NCI-H526 (cell line): ENCODE measurements at regions not wholly inside any gene's neighbourhood (a gene's known extent, or its start where the extent isn't known, plus 50 kb on each side); places are given as distances from the start of the nearest gene placed in this dataset.
A peak's percentile ranks its signal among the peaks of the same experiment; 100 is the strongest.

ENCODE experiments used
- DNase-seq, 2 experiments: peaks; one replicate each; lab custom pipeline; 2025; lab: John Stamatoyannopoulos, UW

DNA sequence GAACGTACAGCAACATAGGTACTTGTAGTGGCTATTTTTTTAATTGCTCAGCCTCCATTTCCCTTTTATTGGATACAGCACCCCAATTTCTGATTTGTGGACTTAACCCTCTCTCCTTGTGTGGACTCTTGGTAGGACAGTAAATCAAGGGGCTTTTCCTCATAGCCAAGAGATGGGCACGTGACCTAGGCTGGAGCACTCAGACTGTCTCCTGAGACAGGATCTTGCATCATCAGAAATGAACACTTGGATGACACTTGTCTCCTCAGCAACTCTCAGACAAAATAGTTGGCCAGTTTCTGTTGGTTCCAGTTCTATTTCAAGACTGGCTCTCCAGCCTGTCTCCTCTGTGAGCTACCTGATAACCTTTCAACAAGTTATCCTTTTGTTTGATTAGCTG lies 112.9 kb upstream of the ZNF678 start:
- DNase-seq = no peak

GRCh38 chr1:227449741-227450441 lies 113.5 kb upstream of the ZNF678 start:
- no peak for DNase-seq

GRCh38 chr1:227449051-227449450 lies 114.3 kb upstream of the ZNF678 start:
- DNase-seq = peak in 1 of 2 experiments; percentile 30

DNA sequence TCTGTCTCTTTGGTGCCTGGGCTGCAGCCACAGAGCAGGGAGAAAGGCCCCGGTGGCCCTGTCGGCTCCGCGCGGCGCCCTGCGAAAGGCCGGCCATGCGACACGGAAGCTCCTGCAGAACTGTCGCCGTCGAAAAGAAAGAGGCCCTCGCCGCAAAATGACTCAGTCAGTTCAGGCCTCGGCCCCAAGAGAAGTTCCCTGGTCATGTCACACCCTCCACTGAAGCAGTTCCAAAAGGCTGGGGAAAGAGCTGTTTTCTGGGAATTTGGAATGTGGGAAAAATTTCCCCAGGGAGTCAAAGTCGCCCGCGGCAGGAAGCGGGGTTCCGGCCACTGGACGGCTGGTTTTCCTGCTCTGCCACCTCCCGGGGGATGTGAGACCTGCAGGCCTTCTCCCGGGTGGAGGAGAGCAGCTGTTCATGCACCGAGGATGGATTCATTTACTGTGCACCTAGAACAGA lies 115.8 kb upstream of the ZNF678 start:
- DNase-seq = peak in 1 of 2 experiments; percentile 57

- no peak for DNase-seq
Measured at GRCh38 chr1:227445746-227446145, 117.6 kb upstream of the ZNF678 start.

- no peak for DNase-seq
Measured at GRCh38 chr1:227445092-227445674, 118.2 kb upstream of the ZNF678 start.

GRCh38 chr1:227440182-227440581 lies 121.9 kb upstream of the CDC42BPA start:
- DNase-seq = no peak

- peak; percentile 7 to 43 for DNase-seq
Measured at GRCh38 chr1:227437495-227438008, 119.3 kb upstream of the CDC42BPA start.

DNA sequence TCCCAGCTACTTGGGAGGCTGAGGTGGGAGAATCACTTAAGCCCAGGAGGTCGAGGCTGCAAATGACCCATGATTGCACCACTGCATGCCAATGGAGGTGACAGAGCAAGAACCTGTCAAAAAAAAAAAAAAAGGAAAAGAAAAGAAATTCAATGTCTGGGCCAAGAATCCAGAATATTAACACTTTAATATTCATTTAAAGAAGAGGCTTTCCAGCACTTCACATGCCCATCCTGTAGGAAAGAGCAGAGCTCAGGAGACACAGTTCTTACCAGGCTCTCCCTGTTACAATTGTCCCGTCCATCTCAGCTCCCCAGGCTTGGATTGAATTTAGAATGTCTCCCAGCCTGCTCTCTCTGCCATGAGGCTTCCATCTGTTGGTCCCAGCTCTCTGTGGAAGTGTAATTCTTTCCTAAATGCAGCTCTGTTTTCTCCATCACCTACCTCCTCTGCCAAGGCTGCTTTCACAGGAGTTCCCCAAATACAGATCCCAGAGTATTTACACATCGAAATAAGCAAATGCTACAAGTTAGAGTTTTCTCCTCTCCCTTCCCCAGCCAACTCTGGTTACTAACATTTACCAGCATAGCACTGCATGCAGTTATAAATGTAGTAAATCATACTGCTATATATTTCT lies 116.6 kb upstream of the CDC42BPA start:
- DNase-seq = no peak

DNA sequence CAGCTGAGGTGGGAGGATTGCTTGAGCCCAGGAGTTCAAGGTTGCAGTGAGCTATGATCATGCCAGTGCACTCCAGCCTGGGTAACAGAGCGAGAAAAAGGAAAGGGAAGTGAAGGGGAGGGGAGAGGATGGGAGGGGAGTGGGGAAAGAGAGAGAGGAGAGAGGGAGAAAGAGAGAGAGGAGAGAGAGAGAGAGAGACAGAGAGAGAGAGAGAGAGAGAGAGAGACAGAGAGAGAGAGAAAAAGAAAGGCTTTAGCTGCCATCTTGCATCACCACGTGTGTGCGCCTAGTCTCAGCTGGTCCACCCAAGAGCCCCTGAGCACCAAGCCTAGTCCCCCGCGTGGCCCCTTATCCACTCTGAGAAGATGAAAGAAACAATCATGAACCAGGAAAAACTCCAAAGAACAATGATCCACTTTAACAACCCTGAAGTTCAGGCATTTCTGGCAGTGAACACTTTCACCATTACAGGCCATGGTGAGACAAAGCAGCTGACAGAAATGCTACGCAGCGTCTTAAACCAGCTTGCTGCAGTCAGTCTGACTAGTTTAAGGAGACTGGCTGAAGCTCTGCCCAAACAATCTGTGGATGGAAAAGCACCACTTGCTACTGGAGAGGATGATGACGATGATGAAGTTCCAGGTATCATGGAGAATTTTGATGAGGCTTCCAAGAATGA lies 115.5 kb upstream of the CDC42BPA start:
- DNase-seq = no peak

- DNase-seq = no peak
Measured at GRCh38 chr1:227432981-227433380, 114.7 kb upstream of the CDC42BPA start.

- no peak for DNase-seq
Measured at GRCh38 chr1:227432181-227432535, 113.9 kb upstream of the CDC42BPA start.

GRCh38 chr1:227429447-227430359 lies 111.4 kb upstream of the CDC42BPA start:
- DNase-seq = no peak

- no peak for DNase-seq
Measured at GRCh38 chr1:227428803-227429202, 110.5 kb upstream of the CDC42BPA start.

DNA sequence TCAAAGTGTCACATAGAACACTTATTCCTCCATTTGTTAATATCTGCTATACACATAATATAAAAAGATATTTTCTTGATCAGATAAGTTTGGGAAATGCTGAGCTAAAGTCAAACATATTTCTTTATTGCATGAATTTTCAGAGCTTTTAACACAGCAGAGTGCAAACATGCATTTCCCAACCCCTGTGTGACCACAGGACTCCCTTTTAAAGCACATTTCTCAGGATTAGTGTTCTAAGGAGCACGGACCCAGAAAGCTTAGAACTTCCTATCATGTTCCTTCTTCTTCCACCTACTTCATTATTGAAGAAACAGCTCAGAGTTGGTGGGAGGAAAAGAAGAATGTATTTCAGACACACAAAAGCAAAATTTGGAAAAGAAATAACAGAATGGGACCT lies 109.1 kb upstream of the CDC42BPA start:
- DNase-seq = no peak

DNA sequence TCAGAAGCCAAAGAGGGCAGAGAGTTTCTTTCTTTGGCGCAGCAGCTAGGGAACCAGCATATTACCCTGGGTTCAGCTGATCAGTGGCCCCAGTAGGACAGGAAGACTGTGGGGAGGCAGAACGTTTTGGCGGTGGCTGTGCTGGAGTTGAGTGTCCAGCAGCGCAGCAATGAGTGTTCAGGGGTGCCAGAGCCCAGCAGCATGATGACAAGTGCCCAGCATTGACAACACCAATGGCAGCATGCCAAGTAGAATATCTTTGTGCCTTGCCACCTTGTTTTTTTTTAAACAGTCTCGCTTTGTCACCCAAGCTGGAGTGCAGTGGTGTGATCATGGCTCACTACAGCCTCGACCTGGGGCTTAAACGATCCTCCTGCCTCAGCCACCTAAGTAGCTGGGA lies 106.7 kb upstream of the CDC42BPA start:
- no peak for DNase-seq

GRCh38 chr1:227424159-227424680 lies 105.9 kb upstream of the CDC42BPA start:
- DNase-seq = no peak

DNA sequence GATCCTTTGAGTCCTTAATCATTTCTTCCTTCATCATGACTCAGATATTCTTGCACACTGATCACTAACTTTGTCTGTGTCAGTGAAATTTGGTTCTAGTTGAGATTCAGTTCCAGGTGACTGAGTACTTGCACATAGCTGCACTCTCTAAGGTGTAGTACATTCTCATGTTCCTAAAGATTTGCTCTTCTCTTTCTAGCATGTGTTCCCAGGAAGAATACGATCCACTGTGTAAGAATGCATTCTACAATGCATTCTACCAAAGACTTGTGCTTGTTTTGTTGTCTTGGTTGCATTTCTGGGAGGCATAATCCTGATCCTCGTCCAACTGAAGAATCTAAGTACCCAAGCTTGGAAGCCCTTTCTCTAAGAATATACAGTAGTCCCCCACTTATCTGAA lies 104.3 kb upstream of the CDC42BPA start:
- no peak for DNase-seq

- no peak for DNase-seq
Measured at GRCh38 chr1:227420147-227420546, 101.9 kb upstream of the CDC42BPA start.

DNA sequence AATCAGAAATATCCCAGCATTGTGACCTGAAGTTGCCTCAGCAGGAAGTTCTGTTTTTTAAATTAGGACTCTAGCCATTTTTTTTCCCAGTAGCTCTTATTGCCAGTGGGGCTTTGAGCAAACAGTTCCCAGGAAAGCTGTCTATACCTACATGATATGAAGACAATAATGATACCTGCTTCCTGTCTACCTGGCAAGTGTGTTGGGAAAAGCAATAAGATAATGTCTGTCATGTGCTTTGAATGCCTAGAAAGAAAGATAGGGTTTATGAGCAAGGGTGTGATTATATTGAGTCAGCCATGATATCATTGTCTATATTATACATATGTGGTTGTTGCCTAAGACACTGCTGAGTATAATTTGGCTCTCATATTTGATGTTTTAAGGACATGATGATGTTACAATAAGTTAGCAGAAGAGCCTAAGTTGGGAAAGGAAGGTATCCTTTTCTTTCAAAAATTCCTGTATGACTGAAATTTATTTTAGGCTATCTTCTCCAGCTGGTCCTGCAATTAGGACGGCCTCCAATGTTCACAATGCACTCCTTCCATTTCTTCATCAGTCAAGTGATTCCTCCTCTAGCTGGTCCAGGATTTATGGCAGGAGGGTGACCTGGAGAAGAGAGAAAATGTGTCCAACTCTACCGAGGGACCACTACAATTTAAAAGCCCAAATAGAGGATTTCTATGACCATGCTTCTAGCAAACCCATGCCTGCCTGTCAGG lies 99.6 kb upstream of the CDC42BPA start:
- DNase-seq = no peak
